Peyer's patch (tissue), 4 donors: ENCODE measurements at regions not wholly inside any gene's neighbourhood (a gene's known extent, or its start where the extent isn't known, plus 50 kb on each side); places are given as distances from the start of the nearest gene placed in this dataset.

Source experiments
- CTCF ChIP-seq, 6 experiments: fragments of 450-650 bp in 4 of 6; fragments of 200-600 bp in 2 of 6; sonication (generic) in 1 of 6; IDR thresholded peaks; one replicate each; pipeline ENCODE4 v1.5.1; 2017 to 2019; ENCODE audit warnings: antibody characterized with exemption in 6 of 6, mild to moderate bottlenecking in 3 of 6, moderate library complexity in 1 of 6
- POLR2A ChIP-seq, 2 donors: fragments of 450-650 bp; IDR thresholded peaks; one replicate each; pipeline ENCODE4 v1.5.1; 2017; ENCODE audit warnings: antibody characterized with exemption in 2 of 2, mild to moderate bottlenecking in 2 of 2, moderate library complexity in 2 of 2

GRCh38 chr4:162352580-162353107, 188.8 kb upstream of the FSTL5 start:
- TF ChIP-seq CTCF (IDR thresholded peaks at IDR 0.05) = no peak
- TF ChIP-seq POLR2A (IDR thresholded peaks at IDR 0.05) = no peak
